HG02973 (cell line): ENCODE measurements at regions not wholly inside any gene's neighbourhood (a gene's known extent, or its start where the extent isn't known, plus 50 kb on each side); places are given as distances from the start of the nearest gene placed in this dataset.
"Not testable (repeated sequence)": the region's sequence is repeated elsewhere in the genome, so short reads cannot be mapped to it uniquely, and the experiment has no call there.

Experiments used
- ATAC-seq: cut with Tn5 transposase; IDR thresholded peaks from one replicate; pipeline ENCODE4 v1.9.1; 2021; ENCODE audit warnings: moderate library complexity; ENCODE audit not compliant: unreplicated experiment

- ATAC-seq = no peak
These were observed 501.1 kb downstream of the NAV3 start for GRCh38 chr12:78331753-78332152.

- ATAC-seq = no peak
These were observed 507.5 kb downstream of the NAV3 start for GRCh38 chr12:78338054-78338785.

GRCh38 chr12:78340406-78340805 lies 509.7 kb downstream of the NAV3 start:
- ATAC-seq = no peak

GRCh38 chr12:78343657-78344056 lies 513.0 kb downstream of the NAV3 start:
- no peak for ATAC-seq

GRCh38 chr12:78359520-78359919 lies 505.1 kb upstream of the SYT1 start:
- no peak for ATAC-seq

GRCh38 chr12:78361683-78362082 lies 502.9 kb upstream of the SYT1 start:
- no peak for ATAC-seq

- ATAC-seq = no peak
These were observed 493.3 kb upstream of the SYT1 start for GRCh38 chr12:78371284-78371683.

GRCh38 chr12:78375461-78375860 lies 489.1 kb upstream of the SYT1 start:
- no peak for ATAC-seq

- ATAC-seq = no peak
These were observed 488.3 kb upstream of the SYT1 start for GRCh38 chr12:78376257-78376656.

GRCh38 chr12:78379065-78379464 lies 485.5 kb upstream of the SYT1 start:
- not testable (repeated sequence) for ATAC-seq

GRCh38 chr12:78383414-78383813 lies 481.2 kb upstream of the SYT1 start:
- ATAC-seq = no peak

- no peak for ATAC-seq
These were observed 480.0 kb upstream of the SYT1 start for GRCh38 chr12:78384541-78384940.

- ATAC-seq = no peak
These were observed 479.0 kb upstream of the SYT1 start for GRCh38 chr12:78385541-78385940.

GRCh38 chr12:78386871-78387270 lies 477.7 kb upstream of the SYT1 start:
- ATAC-seq = no peak

- no peak for ATAC-seq
These were observed 476.9 kb upstream of the SYT1 start for GRCh38 chr12:78387721-78388120.

GRCh38 chr12:78388461-78388860 lies 476.1 kb upstream of the SYT1 start:
- no peak for ATAC-seq

- no peak for ATAC-seq
These were observed 473.7 kb upstream of the SYT1 start for GRCh38 chr12:78390920-78391319.

- ATAC-seq = no peak
These were observed 471.7 kb upstream of the SYT1 start for GRCh38 chr12:78392918-78393317.

GRCh38 chr12:78395961-78396360 lies 468.6 kb upstream of the SYT1 start:
- no peak for ATAC-seq

GRCh38 chr12:78396538-78396937 lies 468.0 kb upstream of the SYT1 start:
- no peak for ATAC-seq

- no peak for ATAC-seq
These were observed 465.8 kb upstream of the SYT1 start for GRCh38 chr12:78398750-78399149.

- no peak for ATAC-seq
These were observed 462.0 kb upstream of the SYT1 start for GRCh38 chr12:78402366-78403134.
